HEK293 (cell line): ENCODE measurements at regions not wholly inside any gene's neighbourhood (a gene's known extent, or its start where the extent isn't known, plus 50 kb on each side); places are given as distances from the start of the nearest gene placed in this dataset.
"Not testable (repeated sequence)": the region's sequence is repeated elsewhere in the genome, so short reads cannot be mapped to it uniquely, and the experiment has no call there.

Experiments used
- CTCF ChIA-PET: fragments of 350-600 bp; formaldehyde crosslinking; extraction: SDS; loops from one replicate; lab custom pipeline; 2021; ENCODE audit warnings: antibody characterized with exemption; lab: Yijun Ruan, JAX
- POLR2A ChIA-PET: fragments of 300-600 bp; formaldehyde crosslinking; extraction: SDS; loops from one replicate; lab custom pipeline; 2020; ENCODE audit warnings: antibody characterized with exemption, inconsistent platforms; lab: Yijun Ruan, JAX
- H3K27ac ChIP-seq: fragments of 200-500 bp; sonication (Bioruptor generic); 2 replicates; pipeline ENCODE4 v1.5.1; 2014; ENCODE audit warnings: low read depth, low read length, control low read depth, inconsistent platforms; ENCODE audit errors: extremely low read depth
- H3K36me3 ChIP-seq, 2 experiments: fragments of 200-500 bp in 1 of 2; sonication (Bioruptor generic) in 1 of 2; 1 replicate in 1 of 2; 2 replicates in 1 of 2; pipeline ENCODE4 v1.5.1; 2014 to 2017; ENCODE audit warnings: inconsistent platforms in 2 of 2, low read length in 2 of 2; ENCODE audit not compliant: control insufficient read depth in 2 of 2, insufficient read depth in 1 of 2
- H3K4me1 ChIP-seq: fragments of 200-500 bp; sonication (Bioruptor generic); 2 replicates; pipeline ENCODE4 v1.5.1; 2014; ENCODE audit warnings: mild to moderate bottlenecking, low read length, inconsistent platforms; ENCODE audit not compliant: control insufficient read depth, insufficient read depth
- H3K4me3 ChIP-seq: 2 replicates; pipeline ENCODE4 v1.5.1; 2011; ENCODE audit warnings: low read depth, mild to moderate bottlenecking, control low read depth, low read length, moderate library complexity
- H3K9me3 ChIP-seq: fragments of 200-500 bp; sonication (Bioruptor generic); 2 replicates; pipeline ENCODE4 v1.5.1; 2014; ENCODE audit warnings: low read depth, low read length, inconsistent platforms; ENCODE audit not compliant: control insufficient read depth, insufficient read depth
- HOXA7 ChIP-seq: sonication (generic); formaldehyde crosslinking; IDR thresholded peaks from 2 replicates; pipeline ENCODE4 v1.8.1; 2022; ENCODE audit warnings: missing genetic modification reagents, borderline replicate concordance
- KLF7 ChIP-seq: fragments of 450-650 bp; formaldehyde crosslinking; IDR thresholded peaks from 2 replicates; pipeline ENCODE4 v1.5.1; 2016; ENCODE audit warnings: missing biosample characterization, missing genetic modification characterization, borderline replicate concordance
- KLF8 ChIP-seq: fragments of 450-650 bp; formaldehyde crosslinking; IDR thresholded peaks from 2 replicates; pipeline ENCODE4 v1.5.1; 2016; ENCODE audit warnings: missing biosample characterization, missing genetic modification characterization
- RBAK ChIP-seq: fragments of 450-650 bp; formaldehyde crosslinking; IDR thresholded peaks from 2 replicates; pipeline ENCODE4 v1.5.1; 2016; ENCODE audit warnings: missing biosample characterization, missing genetic modification characterization
- TCF7L2 ChIP-seq: IDR thresholded peaks from 2 replicates; pipeline ENCODE4 v1.6.1; 2011; ENCODE audit warnings: low read depth, mild to moderate bottlenecking, inconsistent platforms, low read length, moderate library complexity, borderline replicate concordance
- WT1 ChIP-seq: fragments of 450-650 bp; formaldehyde crosslinking; IDR thresholded peaks from 2 replicates; pipeline ENCODE4 v1.5.1; 2016; ENCODE audit warnings: missing biosample characterization, missing genetic modification characterization
- ZBTB1 ChIP-seq: fragments of 450-650 bp; formaldehyde crosslinking; IDR thresholded peaks from 2 replicates; pipeline ENCODE4 v1.5.1; 2016; ENCODE audit warnings: missing biosample characterization, missing genetic modification characterization
- ZBTB17 ChIP-seq: fragments of 450-650 bp; formaldehyde crosslinking; IDR thresholded peaks from 2 replicates; pipeline ENCODE4 v1.5.1; 2016; ENCODE audit warnings: missing biosample characterization, missing genetic modification characterization
- ZBTB20 ChIP-seq: fragments of 450-650 bp; formaldehyde crosslinking; IDR thresholded peaks from 2 replicates; pipeline ENCODE4 v1.5.1; 2016; ENCODE audit warnings: missing biosample characterization, missing genetic modification characterization
- ZFP37 ChIP-seq: fragments of 450-650 bp; formaldehyde crosslinking; IDR thresholded peaks from 2 replicates; pipeline ENCODE4 v1.5.1; 2016; ENCODE audit warnings: missing biosample characterization, missing genetic modification characterization
- ZIC2 ChIP-seq: fragments of 450-650 bp; formaldehyde crosslinking; IDR thresholded peaks from 2 replicates; pipeline ENCODE4 v1.5.1; 2016; ENCODE audit warnings: missing biosample characterization, missing genetic modification characterization
- ZNF114 ChIP-seq: fragments of 450-650 bp; formaldehyde crosslinking; IDR thresholded peaks from 2 replicates; pipeline ENCODE4 v1.5.0; 2017; ENCODE audit warnings: missing biosample characterization, missing genetic modification characterization
- ZNF266 ChIP-seq: fragments of 450-650 bp; formaldehyde crosslinking; IDR thresholded peaks from 2 replicates; pipeline ENCODE4 v1.5.1; 2016; ENCODE audit warnings: missing biosample characterization, missing genetic modification characterization, low read depth
- ZNF404 ChIP-seq: fragments of 450-650 bp; formaldehyde crosslinking; IDR thresholded peaks from 2 replicates; pipeline ENCODE4 v1.5.1; 2017; ENCODE audit warnings: missing biosample characterization, missing genetic modification characterization
- ZNF433 ChIP-seq: fragments of 450-650 bp; formaldehyde crosslinking; IDR thresholded peaks from 2 replicates; pipeline ENCODE4 v1.5.1; 2016; ENCODE audit warnings: missing biosample characterization, missing genetic modification characterization, low read depth
- ZNF549 ChIP-seq: fragments of 450-650 bp; IDR thresholded peaks from 2 replicates; pipeline ENCODE4 v1.5.1; 2018; ENCODE audit warnings: missing biosample characterization, missing genetic modification characterization, mild to moderate bottlenecking, inconsistent platforms, moderate library complexity
- ZNF571 ChIP-seq: fragments of 450-650 bp; formaldehyde crosslinking; IDR thresholded peaks from 2 replicates; pipeline ENCODE4 v1.5.0; 2017; ENCODE audit warnings: missing biosample characterization, missing genetic modification characterization
- ZNF585B ChIP-seq: fragments of 450-650 bp; formaldehyde crosslinking; IDR thresholded peaks from 2 replicates; pipeline ENCODE4 v1.5.1; 2016; ENCODE audit warnings: missing biosample characterization, missing genetic modification characterization
- TF ChIP-seq, protein P1 (sequence below): fragments of 450-650 bp; formaldehyde crosslinking; IDR thresholded peaks from 2 replicates; pipeline ENCODE4 v1.5.1; 2017; ENCODE audit warnings: missing biosample characterization, missing genetic modification characterization
- TF ChIP-seq, protein P2 (sequence below): fragments of 450-650 bp; formaldehyde crosslinking; IDR thresholded peaks from 2 replicates; pipeline ENCODE4 v1.5.1; 2016; ENCODE audit warnings: missing biosample characterization, missing genetic modification characterization
- TF ChIP-seq, protein P3 (sequence below): fragments of 450-650 bp; formaldehyde crosslinking; IDR thresholded peaks from 2 replicates; pipeline ENCODE4 v1.5.1; 2016; ENCODE audit warnings: missing biosample characterization, missing genetic modification characterization, borderline replicate concordance

DNA sequence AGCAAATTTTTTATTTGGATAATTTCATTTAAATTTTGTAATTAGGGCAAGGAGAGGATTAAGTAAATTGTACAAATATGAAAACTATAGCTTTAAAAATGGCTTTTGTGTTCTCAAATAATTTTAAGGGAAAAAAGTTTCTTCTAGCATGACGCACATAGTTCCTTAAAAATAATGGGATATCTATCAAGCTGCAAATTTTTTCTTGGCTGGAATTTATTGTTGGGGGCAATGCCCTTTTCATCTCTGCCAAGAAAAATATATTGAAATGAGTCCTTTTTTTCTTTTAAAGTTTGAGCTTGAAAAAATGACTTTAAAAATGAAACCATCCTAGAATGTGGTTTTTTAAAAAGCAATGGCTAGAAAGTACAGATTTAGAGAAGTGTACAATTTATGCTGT, 154.4 kb upstream of the UGT8 start:
- H3K4me3 ChIP-seq, result no peak overlapping the region
- ChIA-PET POLR2A (no interaction called here), CTCF (interaction anchor here (0.7 to 1.5 kb wide), 2 partner anchors 104 to 201 kb away, joined by 3 read pairs; no protein-coding TSS in a partner anchor)
- no peaks in the 10 kb centered on the region for H3K9me3 ChIP-seq
- H3K4me1 ChIP-seq, result no peaks in the 10 kb centered on the region
- H3K27ac ChIP-seq, result no peak overlapping the region
- no peak for TF ChIP-seq ZNF114 (tag by site-specific recombination)
- no peak for TF ChIP-seq ZNF404 (tag by site-specific recombination)
- TF ChIP-seq ZBTB1 (tag by site-specific recombination), result no peak
- no peak for TF ChIP-seq RBAK (tag by site-specific recombination)
- no peak for TF ChIP-seq ZNF549 (tag by site-specific recombination)
- TF ChIP-seq WT1 (tag by site-specific recombination), result no peak
- TF ChIP-seq, protein P1, sequence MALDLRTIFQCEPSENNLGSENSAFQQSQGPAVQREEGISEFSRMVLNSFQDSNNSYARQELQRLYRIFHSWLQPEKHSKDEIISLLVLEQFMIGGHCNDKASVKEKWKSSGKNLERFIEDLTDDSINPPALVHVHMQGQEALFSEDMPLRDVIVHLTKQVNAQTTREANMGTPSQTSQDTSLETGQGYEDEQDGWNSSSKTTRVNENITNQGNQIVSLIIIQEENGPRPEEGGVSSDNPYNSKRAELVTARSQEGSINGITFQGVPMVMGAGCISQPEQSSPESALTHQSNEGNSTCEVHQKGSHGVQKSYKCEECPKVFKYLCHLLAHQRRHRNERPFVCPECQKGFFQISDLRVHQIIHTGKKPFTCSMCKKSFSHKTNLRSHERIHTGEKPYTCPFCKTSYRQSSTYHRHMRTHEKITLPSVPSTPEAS, result no peak
- no peak for TF ChIP-seq ZBTB20 (tag by site-specific recombination)
- TF ChIP-seq TCF7L2, result no peak
- no peak for TF ChIP-seq ZNF266 (tag by site-specific recombination)
- TF ChIP-seq, protein P2, sequence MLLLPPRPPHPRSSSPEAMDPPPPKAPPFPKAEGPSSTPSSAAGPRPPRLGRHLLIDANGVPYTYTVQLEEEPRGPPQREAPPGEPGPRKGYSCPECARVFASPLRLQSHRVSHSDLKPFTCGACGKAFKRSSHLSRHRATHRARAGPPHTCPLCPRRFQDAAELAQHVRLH (tag by site-specific recombination), result no peak
- TF ChIP-seq ZBTB17 (tag by site-specific recombination), result no peak
- TF ChIP-seq ZNF433 (tag by site-specific recombination), result no peak
- no peak for TF ChIP-seq HOXA7
- H3K36me3 ChIP-seq, result no peaks in the 10 kb centered on the region

DNA sequence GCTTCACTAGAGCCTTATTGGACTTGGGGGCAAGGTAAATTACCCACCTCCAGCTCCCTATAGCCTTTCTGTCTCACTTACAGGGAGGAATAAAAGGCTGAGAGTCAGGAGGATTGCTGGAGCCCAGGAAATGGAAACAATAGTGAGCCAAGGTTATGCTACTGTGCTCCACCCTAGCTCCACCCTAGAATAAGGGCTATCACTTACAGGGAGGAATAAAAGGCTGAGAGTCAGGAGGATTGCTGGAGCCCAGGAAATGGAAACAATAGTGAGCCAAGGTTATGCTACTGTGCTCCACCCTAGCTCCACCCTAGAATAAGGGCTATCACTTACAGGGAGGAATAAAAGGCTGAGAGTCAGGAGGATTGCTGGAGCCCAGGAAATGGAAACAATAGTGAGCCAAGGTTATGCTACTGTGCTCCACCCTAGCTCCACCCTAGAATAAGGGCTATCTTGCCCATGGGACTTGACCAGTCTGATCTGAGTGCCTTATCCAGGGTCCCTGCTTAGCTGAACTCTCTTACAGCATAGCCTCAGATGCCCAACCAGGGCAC, 150.6 kb upstream of the UGT8 start:
- POLR2A ChIA-PET, CTCF ChIA-PET, H3K4me1 ChIP-seq, H3K27ac ChIP-seq, H3K36me3 ChIP-seq, H3K4me3 ChIP-seq, H3K9me3 ChIP-seq: not testable (repeated sequence)

DNA sequence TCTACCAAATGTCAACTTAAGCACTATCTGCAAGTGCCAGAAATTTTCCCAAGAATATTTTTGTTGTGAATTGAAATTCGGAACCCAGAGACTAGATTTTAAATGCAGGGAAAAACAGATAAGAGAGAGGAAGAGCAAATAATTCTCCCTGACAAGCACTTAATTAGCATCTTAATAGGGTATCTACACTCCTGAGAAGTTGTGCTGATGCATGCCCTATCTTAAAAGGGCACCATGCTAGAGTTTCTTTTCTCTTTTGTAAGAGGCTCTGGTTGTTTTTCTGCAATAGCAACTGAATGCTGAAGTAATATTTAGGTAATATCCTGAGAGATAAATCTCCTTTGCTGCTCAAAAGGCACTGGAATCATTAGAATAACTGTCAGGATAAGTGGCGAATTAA, 139.9 kb upstream of the UGT8 start:
- CTCF ChIA-PET, result no interaction called here
- Histone ChIP-seq H3K27ac (no peak overlapping the region), H3K4me1 (no peaks in the 10 kb centered on the region)
- TF ChIP-seq ZNF571 (tag by site-specific recombination), result no peak
- TF ChIP-seq ZNF585B (tag by site-specific recombination), result no peak
- TF ChIP-seq KLF8 (tag by site-specific recombination), result no peak
- TF ChIP-seq ZFP37, result no peak
- TF ChIP-seq, all 188 proteins: peak for 0
- Histone ChIP-seq H3K9me3 (no peaks in the 10 kb centered on the region), H3K4me3 (no peak overlapping the region), H3K36me3 (no peaks in the 10 kb centered on the region)
- POLR2A ChIA-PET, result no interaction called here

DNA sequence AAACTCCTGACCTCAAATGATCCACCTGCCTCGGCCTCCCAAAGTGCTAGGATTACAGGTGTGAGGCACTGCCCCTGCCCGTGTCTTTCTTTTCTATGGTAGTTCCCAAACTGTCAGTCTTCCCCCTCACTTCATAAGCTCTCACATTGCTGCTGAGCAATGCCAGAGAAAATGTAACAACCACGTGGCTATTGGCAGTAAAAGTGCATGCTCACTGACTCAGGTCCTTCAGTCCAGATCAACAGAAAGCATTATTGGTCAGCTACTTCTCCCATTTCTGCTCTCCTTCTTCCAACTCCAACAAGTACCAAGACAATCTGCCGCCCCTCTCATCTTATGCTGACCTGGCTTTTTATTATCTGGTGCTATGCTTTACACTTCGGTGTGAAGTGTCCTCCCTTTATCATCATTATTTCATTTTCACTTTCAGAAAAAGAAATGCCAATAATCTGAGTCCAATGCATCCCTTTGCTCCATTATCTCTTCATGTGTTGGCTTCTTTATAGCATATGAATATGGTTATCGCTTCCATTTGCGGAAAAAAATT, 133.8 kb upstream of the UGT8 start:
- CTCF ChIA-PET, result no interaction called here
- no peak overlapping the region for H3K27ac ChIP-seq
- POLR2A ChIA-PET, result no interaction called here
- no peak overlapping the region for H3K4me3 ChIP-seq
- H3K9me3 ChIP-seq, result no peaks in the 10 kb centered on the region
- H3K36me3 ChIP-seq, result no peaks in the 10 kb centered on the region
- H3K4me1 ChIP-seq, result no peaks in the 10 kb centered on the region
- TF ChIP-seq KLF7 (tag by site-specific recombination) (no peak), ZIC2 (no peak)
- TF ChIP-seq, protein P3, sequence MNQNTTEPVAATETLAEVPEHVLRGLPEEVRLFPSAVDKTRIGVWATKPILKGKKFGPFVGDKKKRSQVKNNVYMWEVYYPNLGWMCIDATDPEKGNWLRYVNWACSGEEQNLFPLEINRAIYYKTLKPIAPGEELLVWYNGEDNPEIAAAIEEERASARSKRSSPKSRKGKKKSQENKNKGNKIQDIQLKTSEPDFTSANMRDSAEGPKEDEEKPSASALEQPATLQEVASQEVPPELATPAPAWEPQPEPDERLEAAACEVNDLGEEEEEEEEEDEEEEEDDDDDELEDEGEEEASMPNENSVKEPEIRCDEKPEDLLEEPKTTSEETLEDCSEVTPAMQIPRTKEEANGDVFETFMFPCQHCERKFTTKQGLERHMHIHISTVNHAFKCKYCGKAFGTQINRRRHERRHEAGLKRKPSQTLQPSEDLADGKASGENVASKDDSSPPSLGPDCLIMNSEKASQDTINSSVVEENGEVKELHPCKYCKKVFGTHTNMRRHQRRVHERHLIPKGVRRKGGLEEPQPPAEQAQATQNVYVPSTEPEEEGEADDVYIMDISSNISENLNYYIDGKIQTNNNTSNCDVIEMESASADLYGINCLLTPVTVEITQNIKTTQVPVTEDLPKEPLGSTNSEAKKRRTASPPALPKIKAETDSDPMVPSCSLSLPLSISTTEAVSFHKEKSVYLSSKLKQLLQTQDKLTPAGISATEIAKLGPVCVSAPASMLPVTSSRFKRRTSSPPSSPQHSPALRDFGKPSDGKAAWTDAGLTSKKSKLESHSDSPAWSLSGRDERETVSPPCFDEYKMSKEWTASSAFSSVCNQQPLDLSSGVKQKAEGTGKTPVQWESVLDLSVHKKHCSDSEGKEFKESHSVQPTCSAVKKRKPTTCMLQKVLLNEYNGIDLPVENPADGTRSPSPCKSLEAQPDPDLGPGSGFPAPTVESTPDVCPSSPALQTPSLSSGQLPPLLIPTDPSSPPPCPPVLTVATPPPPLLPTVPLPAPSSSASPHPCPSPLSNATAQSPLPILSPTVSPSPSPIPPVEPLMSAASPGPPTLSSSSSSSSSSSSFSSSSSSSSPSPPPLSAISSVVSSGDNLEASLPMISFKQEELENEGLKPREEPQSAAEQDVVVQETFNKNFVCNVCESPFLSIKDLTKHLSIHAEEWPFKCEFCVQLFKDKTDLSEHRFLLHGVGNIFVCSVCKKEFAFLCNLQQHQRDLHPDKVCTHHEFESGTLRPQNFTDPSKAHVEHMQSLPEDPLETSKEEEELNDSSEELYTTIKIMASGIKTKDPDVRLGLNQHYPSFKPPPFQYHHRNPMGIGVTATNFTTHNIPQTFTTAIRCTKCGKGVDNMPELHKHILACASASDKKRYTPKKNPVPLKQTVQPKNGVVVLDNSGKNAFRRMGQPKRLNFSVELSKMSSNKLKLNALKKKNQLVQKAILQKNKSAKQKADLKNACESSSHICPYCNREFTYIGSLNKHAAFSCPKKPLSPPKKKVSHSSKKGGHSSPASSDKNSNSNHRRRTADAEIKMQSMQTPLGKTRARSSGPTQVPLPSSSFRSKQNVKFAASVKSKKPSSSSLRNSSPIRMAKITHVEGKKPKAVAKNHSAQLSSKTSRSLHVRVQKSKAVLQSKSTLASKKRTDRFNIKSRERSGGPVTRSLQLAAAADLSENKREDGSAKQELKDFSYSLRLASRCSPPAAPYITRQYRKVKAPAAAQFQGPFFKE (tag by site-specific recombination), result no peak
